NT2/D1 (cell line): ENCODE measurements at regions not wholly inside any gene's neighbourhood (a gene's known extent, or its start where the extent isn't known, plus 50 kb on each side); places are given as distances from the start of the nearest gene placed in this dataset.
"Not testable (repeated sequence)": the region's sequence is repeated elsewhere in the genome, so short reads cannot be mapped to it uniquely, and the experiment has no call there.

Experiments
- DNase-seq: peaks from one replicate; pipeline ENCODE4 v3.0.0-alpha.2; 2011; ENCODE audit warnings: low read depth, low spot score
- H3K27me3 ChIP-seq: 2 replicates; pipeline ENCODE4 v1.6.0; 2011; ENCODE audit warnings: mild to moderate bottlenecking; ENCODE audit not compliant: insufficient read length, insufficient read depth
- H3K36me3 ChIP-seq: 2 replicates; pipeline ENCODE4 v1.6.1; 2011; ENCODE audit warnings: mild to moderate bottlenecking, low read length, mixed read lengths; ENCODE audit not compliant: insufficient read depth, insufficient read length
- H3K4me1 ChIP-seq: 2 replicates; pipeline ENCODE4 v1.5.1; 2011; ENCODE audit not compliant: insufficient read depth, insufficient read length
- H3K4me3 ChIP-seq: 2 replicates; pipeline ENCODE4 v1.5.1; 2011; ENCODE audit warnings: low read depth; ENCODE audit not compliant: insufficient read length
- H3K9ac ChIP-seq: 2 replicates; pipeline ENCODE4 v1.6.0; 2011; ENCODE audit warnings: low read depth; ENCODE audit not compliant: insufficient read length
- H3K9me3 ChIP-seq: 2 replicates; pipeline ENCODE4 v1.5.1; 2011; ENCODE audit warnings: mild to moderate bottlenecking, low read length; ENCODE audit not compliant: insufficient read depth
- SUZ12 ChIP-seq: IDR thresholded peaks from 2 replicates; pipeline ENCODE4 v1.6.1; 2011; ENCODE audit not compliant: insufficient read length, insufficient read depth; ENCODE audit errors: extremely low read depth
- YY1 ChIP-seq: IDR thresholded peaks from 2 replicates; pipeline ENCODE4 v1.6.1; 2011; ENCODE audit not compliant: insufficient read length, insufficient read depth
- ZNF274 ChIP-seq: IDR thresholded peaks from 2 replicates; pipeline ENCODE4 v1.6.1; 2011; ENCODE audit warnings: mild to moderate bottlenecking, low read depth, low read length

DNA sequence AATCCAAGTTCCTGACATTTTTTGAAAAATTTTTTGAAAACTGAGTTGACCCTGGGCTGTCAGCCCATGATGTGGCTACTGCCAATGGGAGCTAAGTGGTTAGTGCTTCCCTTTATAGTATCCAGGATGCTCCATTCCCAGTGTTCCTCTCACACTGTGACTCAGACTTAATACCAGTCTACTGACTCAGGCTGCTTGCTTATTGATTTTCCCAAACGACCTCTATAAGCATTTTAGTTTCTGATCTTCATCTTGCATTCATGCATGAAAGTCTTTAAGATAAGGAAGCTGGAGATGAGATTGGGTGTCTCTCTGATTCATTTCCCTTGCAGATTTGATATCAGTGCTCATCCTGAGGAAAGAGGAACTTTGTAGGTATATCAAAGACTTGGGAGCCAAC, 560.0 kb downstream of the TBC1D32 start:
- Histone ChIP-seq H3K4me3 (no peak overlapping the region), H3K36me3 (no peaks in the 10 kb centered on the region), H3K27me3 (no peaks in the 10 kb centered on the region), H3K4me1 (no peaks in the 10 kb centered on the region), H3K9me3 (no peaks in the 10 kb centered on the region), H3K9ac (no peak overlapping the region)
- TF ChIP-seq SUZ12 (no peak), YY1 (no peak), ZNF274 (no peak)
- DNase-seq, result no peak

DNA sequence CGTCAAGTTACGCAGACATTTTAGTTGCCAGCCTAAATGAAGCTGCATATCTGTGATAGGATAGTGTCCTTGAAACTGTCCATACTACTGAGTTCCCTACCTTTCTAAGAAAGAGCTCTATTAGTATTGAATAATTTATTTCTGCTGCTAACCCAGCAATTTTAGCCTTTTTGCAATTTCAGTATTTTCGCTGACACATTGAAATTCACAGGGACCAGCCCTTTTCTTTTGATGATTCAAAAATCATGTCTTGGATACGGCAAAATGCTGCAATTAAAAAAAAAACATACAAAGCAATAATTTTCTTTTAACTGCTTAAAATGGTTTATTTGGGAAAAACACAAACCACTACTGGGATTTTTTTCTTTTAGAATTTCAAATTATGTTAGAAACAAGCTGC, 563.3 kb downstream of the TBC1D32 start:
- TF ChIP-seq YY1 (no peak), ZNF274 (no peak), SUZ12 (no peak)
- Histone ChIP-seq H3K36me3 (no peaks in the 10 kb centered on the region), H3K9me3 (no peaks in the 10 kb centered on the region), H3K9ac (no peak overlapping the region), H3K27me3 (no peaks in the 10 kb centered on the region), H3K4me3 (no peak overlapping the region), H3K4me1 (no peaks in the 10 kb centered on the region)
- DNase-seq, result no peak

DNA sequence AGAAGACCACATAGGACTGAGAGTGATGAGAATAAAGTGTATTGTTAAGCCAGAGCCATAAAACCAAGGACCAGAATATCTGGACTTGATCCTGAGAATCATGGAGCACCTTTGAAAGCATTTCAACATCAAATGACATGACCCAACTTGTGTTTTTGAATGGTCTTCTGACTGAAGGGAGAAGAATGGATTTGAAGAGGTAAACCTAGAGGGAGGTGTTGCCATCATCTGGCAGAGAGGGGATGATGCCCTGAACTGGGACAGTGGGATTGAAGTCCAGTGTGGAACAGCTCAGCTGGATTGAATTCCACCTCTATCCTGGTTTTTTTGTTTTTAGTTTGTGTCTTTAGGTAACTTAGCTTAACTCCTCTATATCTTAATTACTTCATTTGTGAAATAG, 570.0 kb downstream of the TBC1D32 start:
- Histone ChIP-seq H3K27me3 (no peaks in the 10 kb centered on the region), H3K36me3 (no peaks in the 10 kb centered on the region), H3K9me3 (no peaks in the 10 kb centered on the region), H3K9ac (no peak overlapping the region), H3K4me3 (no peak overlapping the region), H3K4me1 (no peaks in the 10 kb centered on the region)
- TF ChIP-seq ZNF274, result no peak
- no peak for TF ChIP-seq YY1
- no peak for TF ChIP-seq SUZ12
- no peak for DNase-seq

DNA sequence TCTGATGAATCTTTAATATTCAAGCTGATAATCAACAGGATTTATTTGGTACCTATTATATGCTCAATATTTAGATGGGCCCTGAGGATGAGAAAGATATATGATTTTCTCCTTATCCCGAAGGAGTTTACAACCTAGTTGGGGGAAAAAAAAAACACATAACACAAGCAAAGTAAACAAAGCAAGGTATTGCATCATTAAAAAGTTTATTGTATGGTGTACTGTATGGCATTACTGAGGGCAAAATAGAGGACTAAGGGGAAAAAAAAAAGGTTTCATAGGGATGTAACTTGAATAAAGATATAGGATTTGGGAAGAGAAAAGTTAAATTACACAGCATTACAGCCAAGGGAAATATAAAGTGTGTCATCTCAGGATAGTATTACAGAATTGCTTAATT, 574.7 kb downstream of the TBC1D32 start:
- Histone ChIP-seq H3K4me1 (no peaks in the 10 kb centered on the region), H3K27me3 (no peaks in the 10 kb centered on the region), H3K4me3 (no peak overlapping the region), H3K36me3 (no peaks in the 10 kb centered on the region), H3K9me3 (no peaks in the 10 kb centered on the region), H3K9ac (no peak overlapping the region)
- no peak for DNase-seq
- TF ChIP-seq YY1, result no peak

DNA sequence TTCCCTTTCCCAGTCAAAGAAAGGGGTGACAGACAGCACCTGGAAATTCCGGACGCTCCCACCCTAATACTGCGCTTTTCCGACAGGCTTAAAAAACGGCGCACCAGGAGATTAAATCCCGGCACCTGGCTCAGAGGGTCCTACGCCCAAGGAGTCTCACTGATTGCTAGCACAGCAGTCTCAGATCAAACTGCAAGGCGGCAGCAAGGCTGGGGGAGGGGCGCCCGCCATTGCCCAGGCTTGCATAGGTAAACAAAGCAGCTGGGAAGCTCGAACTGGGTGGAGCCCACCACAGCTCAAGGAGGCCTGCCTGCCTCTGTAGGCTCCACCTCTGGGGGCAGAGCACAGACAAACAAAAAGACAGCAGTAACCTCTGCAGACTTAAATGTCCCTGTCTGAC, 585.7 kb downstream of the TBC1D32 start:
- H3K27me3 ChIP-seq, H3K4me1 ChIP-seq: not testable (repeated sequence)
- H3K4me3 ChIP-seq, result peak overlapping the region; percentile 8

DNA sequence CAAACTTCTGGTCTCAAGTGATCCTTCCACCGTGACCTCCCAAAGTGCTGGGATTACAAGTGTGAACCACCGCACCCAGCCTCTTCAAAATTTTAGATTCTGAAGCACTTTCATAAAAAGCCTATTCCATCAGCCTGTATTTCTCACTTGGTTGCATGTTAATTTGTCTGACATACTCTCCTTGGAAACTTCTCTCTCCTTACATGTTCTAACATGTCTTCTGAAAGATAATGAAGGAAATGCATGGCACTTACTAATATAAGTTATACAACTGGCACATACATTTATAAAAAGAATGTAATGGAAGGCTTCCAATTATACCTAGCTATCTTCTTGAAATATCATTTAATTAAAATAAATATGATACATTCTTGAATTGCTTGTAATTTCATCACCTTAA, 597.5 kb downstream of the TBC1D32 start:
- no peak for DNase-seq
- H3K36me3 ChIP-seq, result no peaks in the 10 kb centered on the region
- H3K27me3 ChIP-seq, result no peaks in the 10 kb centered on the region
- no peaks in the 10 kb centered on the region for H3K4me1 ChIP-seq
- H3K4me3 ChIP-seq, result no peak overlapping the region
- no peak for TF ChIP-seq YY1
- TF ChIP-seq SUZ12, result no peak
- TF ChIP-seq ZNF274, result no peak
- no peak overlapping the region for H3K9ac ChIP-seq
- no peaks in the 10 kb centered on the region; the same call in 1 of the 2 replicates for H3K9me3 ChIP-seq

More for the DNA sequence above, 585.7 kb downstream of the TBC1D32 start:
- H3K9me3 ChIP-seq, H3K36me3 ChIP-seq, DNase-seq: not testable (repeated sequence)
- peak overlapping the region; percentile 56 for H3K9ac ChIP-seq

DNA sequence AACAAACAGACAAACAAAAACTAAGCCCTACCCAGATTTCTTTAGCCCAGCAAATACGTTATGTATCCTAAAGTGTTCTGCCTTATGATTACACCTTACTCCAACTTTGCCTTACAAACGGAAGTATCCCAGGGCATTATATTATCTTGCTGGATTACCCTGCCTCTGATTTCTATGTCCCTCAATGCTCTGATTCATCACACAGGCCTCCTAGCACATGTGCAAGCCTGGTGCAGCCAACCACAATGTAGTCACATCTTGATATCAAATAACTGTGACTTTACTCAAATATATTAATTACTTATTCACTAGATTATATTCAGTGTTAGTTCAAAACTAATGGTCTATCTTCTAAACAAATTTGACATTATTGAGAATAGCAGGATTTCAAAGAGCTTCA, 598.6 kb downstream of the TBC1D32 start:
- Histone ChIP-seq H3K4me1 (no peaks in the 10 kb centered on the region), H3K9ac (no peak overlapping the region), H3K27me3 (no peaks in the 10 kb centered on the region), H3K4me3 (no peak overlapping the region), H3K9me3 (no peaks in the 10 kb centered on the region; the same call in 1 of the 2 replicates), H3K36me3 (no peaks in the 10 kb centered on the region)
- no peak for TF ChIP-seq YY1
- no peak for TF ChIP-seq SUZ12
- no peak for TF ChIP-seq ZNF274
- DNase-seq, result no peak

DNA sequence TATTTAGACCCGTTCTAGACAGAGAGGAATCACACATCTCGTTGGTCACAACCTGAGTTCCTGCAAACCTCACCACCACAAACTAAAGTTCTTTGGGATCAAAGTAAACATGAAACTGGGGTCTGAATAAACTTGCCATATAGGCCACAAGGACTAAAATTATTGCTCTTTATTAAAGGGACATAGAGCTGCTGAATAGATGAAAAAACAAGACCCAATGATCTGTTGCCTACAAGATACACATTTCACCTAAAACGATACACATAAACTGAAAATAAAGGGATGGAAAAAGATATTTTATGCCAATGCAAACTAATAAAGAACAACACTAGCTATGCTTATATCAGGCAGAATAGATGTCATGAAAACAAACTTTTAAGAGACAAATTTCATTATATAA, 623.0 kb downstream of the TBC1D32 start:
- Histone ChIP-seq H3K27me3 (no peaks in the 10 kb centered on the region), H3K9me3 (peaks cover 4% of the 10 kb centered on the region; the same call in 1 of the 2 replicates), H3K4me3 (no peak overlapping the region), H3K9ac (no peak overlapping the region), H3K36me3 (no peaks in the 10 kb centered on the region), H3K4me1 (no peaks in the 10 kb centered on the region)
- TF ChIP-seq SUZ12 (no peak), ZNF274 (no peak), YY1 (no peak)
- no peak for DNase-seq
